ENCODE measurements at regions not wholly inside any gene's neighbourhood (a gene's known extent, or its start where the extent isn't known, plus 50 kb on each side); places are given as distances from the start of the nearest gene placed in this dataset.

- no peak for DNase-seq (ENCODE audit: low spot score)
These were observed 100.2 kb upstream of the MYCN start for GRCh38 chr2:15840148-15840547.

- no peak for DNase-seq (ENCODE audit: low spot score)
These were observed 99.4 kb upstream of the MYCN start for GRCh38 chr2:15840969-15841368.

GRCh38 chr2:15841776-15842560 is 98.4 kb upstream of the MYCN start:
- DNase-seq (ENCODE audit: low spot score): no peak

- DNase-seq (ENCODE audit: low spot score): no peak
These were observed 97.3 kb upstream of the MYCN start for GRCh38 chr2:15842758-15843666.

GRCh38 chr2:15844211-15844801 is 96.0 kb upstream of the MYCN start:
- DNase-seq (ENCODE audit: low spot score): no peak

GRCh38 chr2:15845294-15845693 is 95.1 kb upstream of the MYCN start:
- DNase-seq (ENCODE audit: low spot score): no peak

GRCh38 chr2:15845737-15846405 is 94.5 kb upstream of the MYCN start:
- no peak for DNase-seq (ENCODE audit: low spot score)

GRCh38 chr2:15846626-15847025 is 93.7 kb upstream of the MYCN start:
- no peak for DNase-seq (ENCODE audit: low spot score)

DNA sequence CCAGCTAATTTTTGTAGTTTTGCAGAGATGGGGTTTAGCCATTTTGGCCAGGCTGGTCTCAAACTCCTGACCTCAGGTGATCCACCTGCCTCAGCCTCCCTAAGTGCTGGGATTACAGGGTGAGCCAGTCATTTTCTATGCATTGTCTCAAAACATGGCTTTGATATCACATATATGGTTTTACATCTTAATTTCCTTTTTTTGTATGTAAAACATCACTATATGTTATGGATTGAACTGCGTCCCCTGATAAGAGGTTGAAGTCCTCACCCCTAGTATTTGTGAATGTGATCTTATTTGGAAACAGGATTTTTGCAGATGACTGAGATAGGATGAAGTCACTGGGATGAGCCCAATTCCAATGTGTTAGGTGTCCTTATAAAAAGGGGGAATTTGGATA is 89.8 kb upstream of the MYCN start:
- DNase-seq (ENCODE audit: low spot score): no peak

DNA sequence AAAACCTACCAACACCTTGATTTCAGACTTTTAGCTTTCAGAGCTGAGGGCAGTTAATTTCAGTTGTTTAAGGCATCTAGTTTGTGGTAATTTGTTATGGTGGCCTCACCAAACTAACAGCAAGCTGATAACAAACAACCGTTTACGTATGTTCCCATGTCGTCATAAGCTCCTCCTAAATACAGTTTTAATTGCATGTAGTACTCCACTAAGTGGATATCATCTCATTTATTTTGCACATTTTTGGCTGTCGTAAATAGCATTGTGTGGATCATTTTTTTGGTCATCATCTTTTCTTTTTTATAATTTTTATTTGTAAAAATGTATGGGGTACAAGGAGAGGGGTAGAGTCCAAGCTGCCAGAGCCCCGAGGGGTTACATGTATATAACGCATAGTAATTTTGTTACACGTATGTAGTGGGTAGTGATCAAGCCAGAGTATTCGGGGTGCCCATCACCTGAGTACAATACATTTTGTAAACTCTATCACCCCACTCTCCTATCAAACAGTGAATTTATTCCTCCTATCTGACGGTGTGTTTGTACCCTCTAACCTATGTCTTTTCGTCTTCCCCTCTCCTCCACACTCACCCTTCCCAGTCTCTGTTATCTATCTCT is 89.2 kb upstream of the MYCN start:
- no peak for DNase-seq (ENCODE audit: low spot score)

DNA sequence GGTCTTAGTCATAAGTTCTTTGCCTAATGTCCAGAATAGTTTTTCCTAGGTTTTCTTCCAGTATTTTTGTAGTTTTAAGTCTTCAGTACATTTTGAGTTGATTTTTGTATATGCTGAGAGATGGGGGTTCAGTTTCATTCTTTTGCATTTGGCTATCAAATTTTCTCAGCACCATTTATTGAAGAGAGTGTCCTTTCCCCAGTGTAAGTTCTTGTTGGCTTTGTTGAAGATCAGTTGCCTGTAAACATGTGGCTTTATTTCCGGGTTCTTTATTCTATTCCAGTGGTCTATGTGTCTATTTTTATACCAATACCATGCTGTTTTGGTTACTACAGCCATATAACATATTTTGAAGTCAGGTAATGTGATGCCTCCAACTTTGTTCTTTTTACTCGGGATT is 87.5 kb upstream of the MYCN start:
- no peak for DNase-seq (ENCODE audit: low spot score)

DNA sequence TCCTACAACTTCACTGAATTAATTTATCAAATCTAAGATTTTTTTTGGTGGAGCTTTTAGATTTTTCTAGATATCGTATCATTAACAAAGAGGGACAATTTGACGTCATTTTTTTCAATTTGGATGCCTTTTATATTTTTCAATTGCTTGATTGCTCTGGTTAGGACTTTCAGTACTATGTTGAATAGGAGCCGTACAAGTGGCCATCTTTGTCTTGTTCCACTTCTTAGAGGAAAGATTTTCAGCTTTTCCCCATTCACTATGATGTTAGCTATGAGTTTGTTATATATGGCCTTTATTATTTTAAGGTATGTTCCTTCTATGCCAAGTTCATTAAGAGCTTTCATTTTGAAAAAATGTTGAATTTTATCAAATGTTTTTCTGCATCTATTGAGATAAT is 86.4 kb upstream of the MYCN start:
- DNase-seq (ENCODE audit: low spot score): no peak

GRCh38 chr2:15855766-15856260 is 84.5 kb upstream of the MYCN start:
- DNase-seq (ENCODE audit: low spot score): no peak

- no peak for DNase-seq (ENCODE audit: low spot score)
These were observed 84.0 kb upstream of the MYCN start for GRCh38 chr2:15856318-15856717.

- no peak for DNase-seq (ENCODE audit: low spot score)
These were observed 81.9 kb upstream of the MYCN start for GRCh38 chr2:15858466-15858865.

GRCh38 chr2:15860051-15860663 is 80.2 kb upstream of the MYCN start:
- DNase-seq (ENCODE audit: low spot score): no peak

- DNase-seq (ENCODE audit: low spot score): no peak
These were observed 79.6 kb upstream of the MYCN start for GRCh38 chr2:15860760-15861159.

GRCh38 chr2:15861172-15861822 is 79.1 kb upstream of the MYCN start:
- DNase-seq (ENCODE audit: low spot score): no peak

- no peak for DNase-seq (ENCODE audit: low spot score)
These were observed 78.5 kb upstream of the MYCN start for GRCh38 chr2:15861898-15862297.

- no peak for DNase-seq (ENCODE audit: low spot score)
These were observed 77.3 kb upstream of the MYCN start for GRCh38 chr2:15863089-15863488.

All from ecto neural progenitor cell (in vitro differentiated cells).